ENCODE measurements at regions not wholly inside any gene's neighbourhood (a gene's known extent, or its start where the extent isn't known, plus 50 kb on each side); places are given as distances from the start of the nearest gene placed in this dataset.

- TF ChIP-seq CTCF (IDR thresholded peaks at IDR 0.05) = no peak
- no peak for TF ChIP-seq POLR2A (IDR thresholded peaks at IDR 0.05)
- DNase-seq (peak in 1 of 4 donors; percentile 3), ATAC-seq (peak; percentile 64)
- no peaks in the 10 kb centered on the region for H3K9me3 ChIP-seq
- H3K27me3 ChIP-seq = no peaks in the 10 kb centered on the region
- H3K27ac ChIP-seq = peak overlapping the region in 3 of 4 donors; percentile 4 to 53 (median 35)
- intact Hi-C loops (cut with DNase I) = no loop called here
- 44 to 46% methylated on average over 6 of the region's 6 CpGs for WGBS, 2 donors
- peaks cover 4% of the 10 kb centered on the region for H3K4me1 ChIP-seq
- H3K4me3 ChIP-seq = no peak overlapping the region
- no peaks in the 10 kb centered on the region for H3K36me3 ChIP-seq (replicated peaks in 1 of 2; ENCODE audit: insufficient read depth in 1 of 2, low read depth in 2 of 2)
Measured at GRCh38 chr2:212905640-212906201, 245.7 kb downstream of the IKZF2 start.

- no peaks in the 10 kb centered on the region for H3K36me3 ChIP-seq (replicated peaks in 1 of 2; ENCODE audit: insufficient read depth in 1 of 2, low read depth in 2 of 2)
- H3K27me3 ChIP-seq = no peaks in the 10 kb centered on the region
- DNase-seq (no peak), ATAC-seq (no peak)
- H3K9me3 ChIP-seq = no peaks in the 10 kb centered on the region
- H3K4me1 ChIP-seq = peaks cover 4% of the 10 kb centered on the region
- intact Hi-C loops (cut with DNase I) = no loop called here
- no peak overlapping the region for H3K27ac ChIP-seq
- TF ChIP-seq POLR2A (IDR thresholded peaks at IDR 0.05) (no peak), CTCF (IDR thresholded peaks at IDR 0.05) (no peak)
- H3K4me3 ChIP-seq = no peak overlapping the region
- WGBS, 2 donors = 83 to 91% methylated on average over 2 of the region's 2 CpGs
Measured at GRCh38 chr2:212904646-212905045, 246.8 kb downstream of the IKZF2 start.

DNA sequence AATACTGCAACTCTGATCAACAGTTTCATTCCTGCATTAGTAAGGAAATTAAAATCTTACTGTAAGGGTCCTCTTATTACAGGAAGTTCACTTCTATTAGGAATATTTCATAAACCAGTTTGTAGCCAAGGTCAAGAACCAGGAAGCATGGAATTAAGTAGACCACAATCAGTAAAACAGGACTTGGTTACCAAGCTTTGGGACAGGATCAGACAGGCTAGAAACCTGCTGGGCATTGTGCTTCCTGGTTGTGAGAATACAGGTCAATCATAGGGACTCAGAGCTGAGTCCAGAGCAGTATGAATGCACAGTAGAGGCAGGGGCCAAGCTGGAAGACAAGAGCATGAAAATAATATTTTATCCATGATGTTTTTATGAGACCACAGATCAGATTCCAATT, 248.0 kb downstream of the IKZF2 start:
- ATAC-seq = no peak
- H3K36me3 ChIP-seq (replicated peaks in 1 of 2; ENCODE audit: insufficient read depth in 1 of 2, low read depth in 2 of 2) = no peaks in the 10 kb centered on the region
- H3K27me3 ChIP-seq = no peaks in the 10 kb centered on the region
- H3K4me1 ChIP-seq = peaks cover 4% of the 10 kb centered on the region
- intact Hi-C loops (cut with DNase I) = no loop called here
- no peak overlapping the region for H3K27ac ChIP-seq
- TF ChIP-seq CTCF (IDR thresholded peaks at IDR 0.05) (no peak), POLR2A (IDR thresholded peaks at IDR 0.05) (no peak)
- DNase-seq = no peak
- no peak overlapping the region for H3K4me3 ChIP-seq
- H3K9me3 ChIP-seq = no peaks in the 10 kb centered on the region

DNA sequence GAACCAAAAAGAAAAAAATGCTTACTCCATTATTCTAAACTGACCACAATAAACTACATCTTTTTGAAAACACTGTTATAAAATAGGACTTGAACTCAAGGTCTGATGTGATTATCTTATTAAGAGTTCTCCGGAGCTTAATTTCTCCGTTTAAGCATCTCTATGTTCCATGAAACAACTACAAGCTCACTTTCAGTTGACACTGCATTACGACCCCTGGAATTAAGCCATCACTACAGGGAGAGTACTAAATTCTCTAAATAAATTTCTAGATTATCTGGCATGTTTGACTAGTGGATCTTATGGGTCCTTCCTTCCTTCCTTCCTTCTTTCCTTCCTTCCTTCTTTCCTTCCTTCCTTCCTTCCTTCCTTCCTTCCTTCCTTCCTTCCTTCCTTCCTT, 249.0 kb downstream of the IKZF2 start:
- Histone ChIP-seq H3K9me3 (no peaks in the 10 kb centered on the region), H3K4me3 (no peak overlapping the region), H3K4me1 (peaks cover 4% of the 10 kb centered on the region), H3K36me3 (replicated peaks in 1 of 2; ENCODE audit: insufficient read depth in 1 of 2, low read depth in 2 of 2) (no peaks in the 10 kb centered on the region), H3K27me3 (no peaks in the 10 kb centered on the region), H3K27ac (no peak overlapping the region)
- 82 to 84% methylated on average over 3 of the region's 3 CpGs for WGBS, 2 donors
- ATAC-seq = no peak
- intact Hi-C loops (cut with DNase I) = no loop called here
- no peak for TF ChIP-seq POLR2A (IDR thresholded peaks at IDR 0.05)
- TF ChIP-seq CTCF (IDR thresholded peaks at IDR 0.05) = no peak
- no peak for DNase-seq

- no peak overlapping the region for H3K4me3 ChIP-seq
- H3K27me3 ChIP-seq = no peaks in the 10 kb centered on the region
- intact Hi-C loops (cut with DNase I) = no loop called here
- 35 to 38% methylated on average over 3 of the region's 3 CpGs for WGBS, 2 donors
- ATAC-seq = peak; percentile 15
- peaks cover 4% of the 10 kb centered on the region for H3K4me1 ChIP-seq
- no peaks in the 10 kb centered on the region for H3K9me3 ChIP-seq
- no peak for TF ChIP-seq POLR2A (IDR thresholded peaks at IDR 0.05)
- TF ChIP-seq CTCF (IDR thresholded peaks at IDR 0.05) = no peak
- H3K27ac ChIP-seq = no peak overlapping the region
- no peak for DNase-seq
- H3K36me3 ChIP-seq (replicated peaks in 1 of 2; ENCODE audit: insufficient read depth in 1 of 2, low read depth in 2 of 2) = no peaks in the 10 kb centered on the region
Measured at GRCh38 chr2:212901604-212902275, 249.7 kb downstream of the IKZF2 start.
